HL-60 (cell line): ENCODE measurements at regions not wholly inside any gene's neighbourhood (a gene's known extent, or its start where the extent isn't known, plus 50 kb on each side); places are given as distances from the start of the nearest gene placed in this dataset.

Experiments
- DNase-seq, 2 experiments: peaks; one replicate each; pipeline ENCODE4 v3.0.0-alpha.2; 2010 to 2020; ENCODE audit warnings: low read depth in 1 of 2, low spot score in 1 of 2
- H3K27ac ChIP-seq: fragments of 250-450 bp; sonication (Bioruptor Pico); replicated peaks from 2 replicates; pipeline ENCODE4 v1.5.1; 2020; ENCODE audit warnings: mild to moderate bottlenecking, moderate library complexity
- H3K27me3 ChIP-seq: fragments of 250-450 bp; sonication (Bioruptor Pico); 2 replicates; pipeline ENCODE4 v1.5.1; 2021; ENCODE audit warnings: mild to moderate bottlenecking, moderate library complexity; ENCODE audit not compliant: insufficient read depth, poor library complexity, severe bottlenecking
- H3K4me3 ChIP-seq: replicated peaks from 2 replicates; pipeline ENCODE4 v1.5.1; 2011; ENCODE audit warnings: mild to moderate bottlenecking, control low read depth, low read length; ENCODE audit not compliant: insufficient read depth
- CTCF ChIP-seq: IDR thresholded peaks from one replicate; pipeline ENCODE4 v1.5.1; 2011; ENCODE audit warnings: low read length, control low read depth, inconsistent platforms; ENCODE audit not compliant: insufficient read depth
- GABPA ChIP-seq: IDR thresholded peaks from 2 replicates; pipeline ENCODE4 v1.6.1; 2012; ENCODE audit warnings: low read depth
- POLR2AphosphoS5 ChIP-seq: IDR thresholded peaks from 2 replicates; pipeline ENCODE4 v1.6.1; 2012; ENCODE audit warnings: low read depth
- SPI1 ChIP-seq: IDR thresholded peaks from 2 replicates; pipeline ENCODE4 v1.6.1; 2012; ENCODE audit warnings: low read depth, mild to moderate bottlenecking, borderline replicate concordance
- TF ChIP-seq, protein P1 (sequence below): IDR thresholded peaks from 2 replicates; pipeline ENCODE4 v1.6.1; 2012; ENCODE audit warnings: low read depth; ENCODE audit not compliant: insufficient replicate concordance

- TF ChIP-seq SPI1, result no peak
- TF ChIP-seq, protein P1, sequence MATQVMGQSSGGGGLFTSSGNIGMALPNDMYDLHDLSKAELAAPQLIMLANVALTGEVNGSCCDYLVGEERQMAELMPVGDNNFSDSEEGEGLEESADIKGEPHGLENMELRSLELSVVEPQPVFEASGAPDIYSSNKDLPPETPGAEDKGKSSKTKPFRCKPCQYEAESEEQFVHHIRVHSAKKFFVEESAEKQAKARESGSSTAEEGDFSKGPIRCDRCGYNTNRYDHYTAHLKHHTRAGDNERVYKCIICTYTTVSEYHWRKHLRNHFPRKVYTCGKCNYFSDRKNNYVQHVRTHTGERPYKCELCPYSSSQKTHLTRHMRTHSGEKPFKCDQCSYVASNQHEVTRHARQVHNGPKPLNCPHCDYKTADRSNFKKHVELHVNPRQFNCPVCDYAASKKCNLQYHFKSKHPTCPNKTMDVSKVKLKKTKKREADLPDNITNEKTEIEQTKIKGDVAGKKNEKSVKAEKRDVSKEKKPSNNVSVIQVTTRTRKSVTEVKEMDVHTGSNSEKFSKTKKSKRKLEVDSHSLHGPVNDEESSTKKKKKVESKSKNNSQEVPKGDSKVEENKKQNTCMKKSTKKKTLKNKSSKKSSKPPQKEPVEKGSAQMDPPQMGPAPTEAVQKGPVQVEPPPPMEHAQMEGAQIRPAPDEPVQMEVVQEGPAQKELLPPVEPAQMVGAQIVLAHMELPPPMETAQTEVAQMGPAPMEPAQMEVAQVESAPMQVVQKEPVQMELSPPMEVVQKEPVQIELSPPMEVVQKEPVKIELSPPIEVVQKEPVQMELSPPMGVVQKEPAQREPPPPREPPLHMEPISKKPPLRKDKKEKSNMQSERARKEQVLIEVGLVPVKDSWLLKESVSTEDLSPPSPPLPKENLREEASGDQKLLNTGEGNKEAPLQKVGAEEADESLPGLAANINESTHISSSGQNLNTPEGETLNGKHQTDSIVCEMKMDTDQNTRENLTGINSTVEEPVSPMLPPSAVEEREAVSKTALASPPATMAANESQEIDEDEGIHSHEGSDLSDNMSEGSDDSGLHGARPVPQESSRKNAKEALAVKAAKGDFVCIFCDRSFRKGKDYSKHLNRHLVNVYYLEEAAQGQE, result no peak
- no peak for TF ChIP-seq GABPA
- no peak for TF ChIP-seq POLR2AphosphoS5
- TF ChIP-seq CTCF, result no peak
- Histone ChIP-seq H3K4me3 (no peak overlapping the region), H3K27me3 (no peaks in the 10 kb centered on the region), H3K27ac (no peak overlapping the region)
- DNase-seq, result no peak
These were observed 575.5 kb downstream of the ALG10 start for GRCh38 chr12:34597548-34598351.

GRCh38 chr12:34598352-34598827, 576.1 kb downstream of the ALG10 start:
- no peak overlapping the region for H3K4me3 ChIP-seq
- no peak for DNase-seq
- TF ChIP-seq SPI1 (no peak), GABPA (no peak), POLR2AphosphoS5 (no peak), CTCF (no peak)
- TF ChIP-seq, protein P1, result no peak
- H3K27me3 ChIP-seq, result no peaks in the 10 kb centered on the region
- H3K27ac ChIP-seq, result no peak overlapping the region

- TF ChIP-seq CTCF, result no peak
- Histone ChIP-seq H3K4me3 (no peak overlapping the region), H3K27me3 (no peaks in the 10 kb centered on the region), H3K27ac (no peak overlapping the region)
- no peak for DNase-seq
These were observed 576.7 kb downstream of the ALG10 start for GRCh38 chr12:34598851-34599529.
